ENCODE measurements at regions not wholly inside any gene's neighbourhood (a gene's known extent, or its start where the extent isn't known, plus 50 kb on each side); places are given as distances from the start of the nearest gene placed in this dataset.
"Not testable (repeated sequence)": the region's sequence is repeated elsewhere in the genome, so short reads cannot be mapped to it uniquely, and the experiment has no call there.

DNA sequence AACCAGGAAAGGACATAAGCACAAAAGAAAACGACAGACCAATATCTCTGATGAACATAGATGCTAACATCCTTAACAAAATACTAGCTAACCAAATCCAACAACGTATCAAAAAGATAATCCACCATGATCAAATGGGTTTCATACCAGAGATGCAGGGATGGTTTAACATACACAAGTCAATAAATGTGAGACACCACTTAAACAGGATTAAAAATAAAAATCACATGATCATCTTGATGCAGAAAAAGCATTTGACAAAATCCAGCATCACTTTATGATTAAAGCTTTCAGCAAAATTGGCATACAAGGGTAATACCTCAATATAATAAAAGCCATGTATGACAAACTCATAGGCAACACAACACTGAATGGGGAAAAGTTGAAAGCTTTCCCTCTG lies 138.4 kb downstream of the ADCYAP1 start:
- TF ChIP-seq, protein P1, sequence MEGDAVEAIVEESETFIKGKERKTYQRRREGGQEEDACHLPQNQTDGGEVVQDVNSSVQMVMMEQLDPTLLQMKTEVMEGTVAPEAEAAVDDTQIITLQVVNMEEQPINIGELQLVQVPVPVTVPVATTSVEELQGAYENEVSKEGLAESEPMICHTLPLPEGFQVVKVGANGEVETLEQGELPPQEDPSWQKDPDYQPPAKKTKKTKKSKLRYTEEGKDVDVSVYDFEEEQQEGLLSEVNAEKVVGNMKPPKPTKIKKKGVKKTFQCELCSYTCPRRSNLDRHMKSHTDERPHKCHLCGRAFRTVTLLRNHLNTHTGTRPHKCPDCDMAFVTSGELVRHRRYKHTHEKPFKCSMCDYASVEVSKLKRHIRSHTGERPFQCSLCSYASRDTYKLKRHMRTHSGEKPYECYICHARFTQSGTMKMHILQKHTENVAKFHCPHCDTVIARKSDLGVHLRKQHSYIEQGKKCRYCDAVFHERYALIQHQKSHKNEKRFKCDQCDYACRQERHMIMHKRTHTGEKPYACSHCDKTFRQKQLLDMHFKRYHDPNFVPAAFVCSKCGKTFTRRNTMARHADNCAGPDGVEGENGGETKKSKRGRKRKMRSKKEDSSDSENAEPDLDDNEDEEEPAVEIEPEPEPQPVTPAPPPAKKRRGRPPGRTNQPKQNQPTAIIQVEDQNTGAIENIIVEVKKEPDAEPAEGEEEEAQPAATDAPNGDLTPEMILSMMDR (IDR thresholded peaks at IDR 0.05), result not testable (repeated sequence)
- not testable (repeated sequence) for TF ChIP-seq POLR2A (IDR thresholded peaks at IDR 0.05)

Data from right lobe of liver (tissue), 4 donors.